H1 (cell line): ENCODE measurements at regions not wholly inside any gene's neighbourhood (a gene's known extent, or its start where the extent isn't known, plus 50 kb on each side); places are given as distances from the start of the nearest gene placed in this dataset.

Source experiments
- CTCF ChIA-PET: fragments of 300-600 bp; sonication (Branson Sonifier 250); formaldehyde crosslinking; loops from one replicate; lab custom pipeline; 2021; ENCODE audit not compliant: partially characterized antibody; lab: Charles Lee
- POLR2A ChIA-PET: fragments of 300-600 bp; sonication (Branson Sonifier 250); formaldehyde crosslinking; loops from one replicate; lab custom pipeline; 2021; ENCODE audit warnings: inconsistent platforms; ENCODE audit not compliant: partially characterized antibody; lab: Charles Lee
- DNase-seq, 2 experiments: peaks; one replicate each; pipeline versions ENCODE4 v3.0.0 to v3.0.0-alpha.2; 2010 to 2022; ENCODE audit warnings: low spot score in 2 of 2, low read depth in 1 of 2, mixed read lengths in 1 of 2
- FAIRE-seq: peaks from 2 replicates; lab custom pipeline; 2011; peaks lifted over from hg19 to GRCh38; lab: Jason Lieb, UNC
- H2AFZ ChIP-seq: 2 replicates; pipeline ENCODE4 v1.8.1; 2012; ENCODE audit warnings: low read length, inconsistent platforms
- H2AK5ac ChIP-seq: 2 replicates; pipeline ENCODE4 v1.6.1; 2013; ENCODE audit warnings: low read depth, low read length
- H2BK120ac ChIP-seq: replicated peaks from 2 replicates; pipeline ENCODE3; 2013; ENCODE audit warnings: low read depth, low read length, inconsistent platforms
- H2BK12ac ChIP-seq: 2 replicates; pipeline ENCODE4 v1.6.1; 2013; ENCODE audit warnings: low read depth, low read length
- H2BK15ac ChIP-seq: 2 replicates; pipeline ENCODE4 v1.6.1; 2013; ENCODE audit warnings: low read length
- H2BK20ac ChIP-seq: 2 replicates; pipeline ENCODE4 v1.6.1; 2013; ENCODE audit warnings: low read length
- H2BK5ac ChIP-seq: 2 replicates; pipeline ENCODE4 v1.6.1; 2013; ENCODE audit warnings: low read depth, low read length
- H3K14ac ChIP-seq: 2 replicates; pipeline ENCODE4 v1.6.1; 2013; ENCODE audit warnings: inconsistent platforms; ENCODE audit not compliant: insufficient read length
- H3K18ac ChIP-seq: 2 replicates; pipeline ENCODE4 v1.6.1; 2013; ENCODE audit warnings: low read length; ENCODE audit errors: extremely low read depth
- H3K23ac ChIP-seq: 2 replicates; pipeline ENCODE4 v1.6.1; 2013; ENCODE audit warnings: inconsistent platforms; ENCODE audit not compliant: insufficient read length
- H3K23me2 ChIP-seq: 2 replicates; pipeline ENCODE4 v1.6.1; 2013; ENCODE audit warnings: low read depth, low read length
- H3K27ac ChIP-seq: 2 replicates; pipeline ENCODE4 v1.6.1; 2011; ENCODE audit warnings: low read depth, low read length, inconsistent platforms
- H3K27me3 ChIP-seq, 4 experiments: replicated peaks in 1 of 4; 1 replicate in 1 of 4; 2 replicates in 3 of 4; pipeline versions ENCODE4 v1.6.1 to v1.8.1; 2011 to 2013; ENCODE audit warnings: low read length in 3 of 4, mild to moderate bottlenecking in 3 of 4, inconsistent platforms in 2 of 4, mixed read lengths in 2 of 4, moderate library complexity in 1 of 4; ENCODE audit not compliant: control insufficient read depth in 3 of 4, insufficient read depth in 3 of 4; ENCODE audit errors: extremely low read depth in 1 of 4
- H3K36me3 ChIP-seq, 4 experiments: 2 replicates each; pipeline versions ENCODE4 v1.6.1 to v1.8.1; 2011 to 2013; ENCODE audit warnings: mild to moderate bottlenecking in 4 of 4, low read length in 3 of 4, moderate library complexity in 2 of 4, control low read depth in 1 of 4, inconsistent platforms in 1 of 4; ENCODE audit not compliant: insufficient read depth in 4 of 4, control insufficient read depth in 2 of 4
- H3K4ac ChIP-seq: replicated peaks from 2 replicates; pipeline ENCODE3; 2013; ENCODE audit warnings: low read length, low read depth, mixed read lengths, inconsistent platforms; ENCODE audit not compliant: insufficient read length
- H3K4me1 ChIP-seq, 4 experiments: replicated peaks in 1 of 4; 1 replicate in 1 of 4; 2 replicates in 3 of 4; pipeline versions ENCODE4 v1.6.1 to v1.8.1; 2011 to 2013; ENCODE audit warnings: low read length in 3 of 4, inconsistent platforms in 2 of 4, mixed read lengths in 1 of 4; ENCODE audit not compliant: insufficient read depth in 4 of 4, control insufficient read depth in 3 of 4
- H3K4me2 ChIP-seq, 2 experiments: 2 replicates each; pipeline versions ENCODE4 v1.6.1 to v1.8.1; 2011 to 2013; ENCODE audit warnings: low read depth in 2 of 2, low read length in 2 of 2, control low read depth in 1 of 2, inconsistent platforms in 1 of 2, mild to moderate bottlenecking in 1 of 2; ENCODE audit not compliant: insufficient read depth in 1 of 2
- H3K4me3 ChIP-seq, 4 experiments: fragments of 200-600, 300-600 bp in 1 of 4; sonication (generic), shearing (Covaris generic), sonication (Bioruptor Twin) in 1 of 4; 2 replicates each; pipeline versions ENCODE4 v1.5.1 to v1.8.1; 2011 to 2016; ENCODE audit warnings: low read length in 4 of 4, low read depth in 3 of 4, control low read depth in 2 of 4, inconsistent platforms in 2 of 4, mild to moderate bottlenecking in 2 of 4, mixed read lengths in 1 of 4, moderate library complexity in 1 of 4; ENCODE audit not compliant: insufficient read depth in 2 of 4; ENCODE audit errors: extremely low read depth in 1 of 4
- H3K56ac ChIP-seq: replicated peaks from 2 replicates; pipeline ENCODE3; 2013; ENCODE audit warnings: low read depth, mild to moderate bottlenecking, mixed read lengths, low read length, inconsistent platforms; ENCODE audit not compliant: insufficient read length
- H3K79me1 ChIP-seq: 2 replicates; pipeline ENCODE4 v1.6.1; 2013; ENCODE audit warnings: low read depth, low read length, control low read depth
- H3K79me2 ChIP-seq, 2 experiments: 2 replicates each; pipeline versions ENCODE4 v1.6.1 to v1.8.1; 2012 to 2013; ENCODE audit warnings: low read length in 2 of 2, mild to moderate bottlenecking in 2 of 2, inconsistent platforms in 1 of 2; ENCODE audit not compliant: insufficient read depth in 2 of 2, control insufficient read depth in 1 of 2
- H3K9ac ChIP-seq, 4 experiments: replicated peaks in 1 of 4; 1 replicate in 1 of 4; 2 replicates in 3 of 4; pipeline versions ENCODE4 v1.6.1 to v1.8.1; 2011 to 2013; ENCODE audit warnings: low read depth in 3 of 4, low read length in 3 of 4, control low read depth in 2 of 4, mild to moderate bottlenecking in 2 of 4, moderate library complexity in 2 of 4, inconsistent platforms in 1 of 4; ENCODE audit errors: extremely low read depth in 1 of 4
- H3K9me3 ChIP-seq, 2 experiments: 2 replicates each; pipeline versions ENCODE4 v1.6.1 to v1.8.1; 2012 to 2013; ENCODE audit warnings: mild to moderate bottlenecking in 2 of 2, moderate library complexity in 2 of 2, control low read depth in 1 of 2, inconsistent platforms in 1 of 2, low read depth in 1 of 2, low read length in 1 of 2, mixed read lengths in 1 of 2; ENCODE audit not compliant: insufficient read depth in 2 of 2
- H4K20me1 ChIP-seq, 2 experiments: replicated peaks in 1 of 2; 2 replicates each; pipeline versions ENCODE3 to v1.8.1; 2011 to 2013; ENCODE audit warnings: inconsistent platforms in 2 of 2, low read length in 2 of 2, mild to moderate bottlenecking in 1 of 2; ENCODE audit not compliant: insufficient read depth in 2 of 2, control insufficient read depth in 1 of 2
- H4K5ac ChIP-seq: 2 replicates; pipeline ENCODE4 v1.6.1; 2013; ENCODE audit warnings: low read length, low read depth, mixed read lengths, inconsistent platforms; ENCODE audit not compliant: insufficient read length
- H4K8ac ChIP-seq: 2 replicates; pipeline ENCODE4 v1.8.0; 2013; ENCODE audit warnings: mild to moderate bottlenecking, moderate library complexity, low read length, inconsistent platforms; ENCODE audit not compliant: insufficient read depth; ENCODE audit errors: extremely low read depth
- H4K91ac ChIP-seq: replicated peaks from 2 replicates; pipeline ENCODE3; 2013; ENCODE audit warnings: low read length, mixed read lengths, inconsistent platforms; ENCODE audit not compliant: insufficient read length
- ASH2L ChIP-seq: fragments of 200-600, 300-600 bp; sonication (generic); IDR thresholded peaks from one replicate; pipeline ENCODE4 v1.7.1; 2017; ENCODE audit warnings: low read length
- RAD21 ChIP-seq, 2 experiments: IDR thresholded peaks in 1 of 2; conservative IDR thresholded peaks in 1 of 2; 2 replicates each; pipeline ENCODE4 v1.6.1; 2011; ENCODE audit warnings: low read depth in 2 of 2, low read length in 2 of 2, improper control_type of control experiment in 1 of 2, inconsistent platforms in 1 of 2, mild to moderate bottlenecking in 1 of 2, moderate library complexity in 1 of 2
- WGBS, 2 experiments: shearing (Covaris generic) in 1 of 2; methylation state at CpG; one replicate each; pipeline versions ENCODE4 v1.1.6 to v1.1.7; 2013 to 2015; ENCODE audit warnings: low lambda C conversion rate in 2 of 2, mixed read lengths in 2 of 2, inconsistent platforms in 1 of 2, low coverage in 1 of 2, missing lambda C conversion rate in 1 of 2; ENCODE audit not compliant: insufficient replicate concordance in 2 of 2, insufficient coverage in 1 of 2, insufficient read length in 1 of 2; ENCODE audit errors: extremely low coverage in 1 of 2, missing lambda C conversion rate in 1 of 2; 5-methylcytosine and 5-hydroxymethylcytosine counted together

- Histone ChIP-seq H4K5ac (no peak overlapping the region), H2BK120ac (no peak overlapping the region), H3K56ac (no peak overlapping the region), H3K4me2 (no peak overlapping the region), H3K23ac (no peak overlapping the region), H2BK5ac (no peak overlapping the region), H3K27me3 (no peaks in the 10 kb centered on the region), H3K79me2 (no peaks in the 10 kb centered on the region), H2BK15ac (no peak overlapping the region), H3K14ac (no peak overlapping the region), H3K36me3 (no peaks in the 10 kb centered on the region), H3K79me1 (no peaks in the 10 kb centered on the region), H3K23me2 (no peaks in the 10 kb centered on the region), H4K20me1 (no peaks in the 10 kb centered on the region), H2AK5ac (no peak overlapping the region), H3K9me3 (no peaks in the 10 kb centered on the region; a peak in 1 of 4 replicates), H3K18ac (no peak overlapping the region), H3K4ac (no peak overlapping the region), H4K91ac (no peak overlapping the region), H3K9ac (no peak overlapping the region), H2AFZ (no peak overlapping the region), H2BK20ac (no peak overlapping the region), H2BK12ac (no peak overlapping the region), H4K8ac (no peak overlapping the region), H3K4me1 (no peaks in the 10 kb centered on the region), H3K4me3 (no peak overlapping the region), H3K27ac (no peak overlapping the region)
- 86% methylated on average over 2 of the region's 2 CpGs; no CpG with 5 or more reads in 1 of the 2 experiments for WGBS, 2 experiments
- TF ChIP-seq ASH2L (no peak), RAD21 (IDR thresholded peaks at IDR 0.05 in 1 of 2, conservative IDR thresholded peaks at IDR 0.05 in 1 of 2; ENCODE audit: low read depth in 2 of 2, low read length in 2 of 2) (no peak)
- FAIRE-seq (no peak), DNase-seq (no peak)
- ChIA-PET POLR2A (no interaction called here), CTCF (no interaction called here)
Observed at GRCh38 chr10:56715262-56715661, 354.2 kb upstream of the ZWINT start.
